ENCODE measurements at regions not wholly inside any gene's neighbourhood (a gene's known extent, or its start where the extent isn't known, plus 50 kb on each side); places are given as distances from the start of the nearest gene placed in this dataset.
A peak's percentile ranks its signal among the peaks of the same experiment; 100 is the strongest.

DNA sequence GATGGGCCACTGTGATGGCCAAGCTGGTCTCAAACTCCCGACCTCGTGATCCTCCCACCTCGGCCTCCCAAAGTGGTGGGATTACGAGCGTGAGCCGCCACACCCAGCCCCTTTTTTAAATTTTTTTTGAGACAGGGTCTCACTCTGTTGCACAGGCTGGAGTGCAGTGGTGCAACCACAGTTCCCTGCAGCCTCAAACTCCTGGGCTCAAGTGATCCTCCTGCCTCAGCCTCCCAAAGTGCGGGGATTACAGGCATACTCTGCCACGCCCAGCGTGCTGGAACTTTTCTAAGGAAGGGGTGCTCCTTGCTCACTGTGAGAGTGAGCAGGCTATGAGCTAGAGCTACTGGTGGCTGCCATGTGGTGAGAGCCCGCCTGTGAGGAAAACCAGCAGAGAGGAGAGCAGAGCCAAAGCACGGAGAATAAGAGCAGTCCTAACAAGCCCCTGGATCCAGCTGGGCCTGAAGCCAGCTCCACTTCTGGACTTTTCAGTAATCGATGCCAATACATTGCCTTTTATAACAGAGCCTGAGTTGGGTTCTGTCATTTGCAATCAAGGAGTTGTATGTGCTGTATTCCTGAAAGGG lies 75.5 kb upstream of the UNC5A start:
- DNase-seq, result no peak

DNA sequence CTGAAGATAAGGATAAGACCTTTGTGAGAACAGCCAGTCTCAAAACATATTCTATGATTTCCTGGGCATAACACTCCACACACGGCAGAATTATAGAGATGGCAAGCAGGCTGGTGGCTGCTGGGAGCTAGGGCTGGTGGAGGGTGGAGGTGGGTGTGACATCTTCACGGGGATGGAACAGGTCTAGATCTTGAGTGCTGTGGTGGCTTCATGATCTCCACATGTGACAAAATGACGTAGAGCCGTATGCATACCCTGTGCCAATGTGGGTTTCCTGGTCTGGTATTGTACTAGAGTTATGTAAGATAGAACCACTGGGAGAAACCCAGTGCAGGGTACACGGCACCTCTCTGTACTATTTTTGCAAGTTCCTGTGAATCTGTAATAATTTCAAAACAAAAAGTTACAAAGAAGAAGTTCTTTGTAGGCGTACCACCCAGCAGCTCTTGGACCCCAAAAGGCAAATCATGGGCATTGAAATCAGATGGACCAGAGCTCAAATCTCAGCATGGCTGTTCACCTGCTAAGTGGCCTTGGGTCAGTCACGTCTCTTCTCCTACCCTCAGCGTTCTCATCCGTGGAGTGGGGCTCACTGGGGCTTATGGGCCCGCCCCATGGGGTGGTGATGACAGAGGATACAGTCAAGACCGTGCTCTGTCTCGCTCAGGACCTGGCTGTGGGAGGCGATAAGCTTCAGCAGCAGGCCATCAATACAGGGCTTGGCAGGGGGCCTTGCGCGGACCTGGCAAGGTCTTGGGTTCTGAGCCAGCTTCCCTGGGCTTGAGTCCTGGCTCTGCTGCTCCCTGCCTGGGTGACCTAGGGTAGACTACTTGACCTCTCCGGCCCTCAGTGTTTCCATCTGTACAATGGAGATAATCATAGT lies 74.7 kb upstream of the UNC5A start:
- DNase-seq, result no peak

DNA sequence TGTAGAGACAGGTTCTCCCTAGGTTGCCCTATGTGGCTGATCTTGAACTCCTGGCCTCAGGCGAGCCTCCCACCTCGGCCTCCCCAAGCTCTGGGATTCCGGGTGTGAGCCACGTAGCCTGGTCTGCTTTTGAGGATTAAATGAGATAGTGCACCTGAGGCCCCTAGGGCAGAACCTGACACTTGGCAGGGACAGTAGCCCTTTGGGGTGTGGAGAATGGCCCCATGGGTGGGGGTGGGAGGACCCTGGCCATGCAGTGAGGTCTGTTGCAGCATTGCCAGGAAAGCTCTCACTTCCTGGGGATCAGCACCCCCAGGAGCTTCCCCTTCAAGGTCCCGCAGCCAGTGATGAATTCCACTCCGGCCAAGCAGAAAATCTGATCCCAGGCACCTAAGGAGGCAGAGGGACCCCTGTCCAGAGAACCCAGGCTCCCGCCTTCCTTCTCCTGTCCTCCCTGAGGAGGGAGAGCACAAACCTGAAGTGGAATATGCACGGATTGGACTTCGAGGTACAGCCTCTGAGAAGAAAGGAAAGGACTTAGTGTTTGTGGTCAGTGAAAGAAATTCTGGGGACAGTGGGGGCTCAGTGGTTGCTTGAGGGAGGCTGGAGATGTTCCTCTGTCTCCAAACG lies 73.9 kb upstream of the UNC5A start:
- no peak for DNase-seq

DNA sequence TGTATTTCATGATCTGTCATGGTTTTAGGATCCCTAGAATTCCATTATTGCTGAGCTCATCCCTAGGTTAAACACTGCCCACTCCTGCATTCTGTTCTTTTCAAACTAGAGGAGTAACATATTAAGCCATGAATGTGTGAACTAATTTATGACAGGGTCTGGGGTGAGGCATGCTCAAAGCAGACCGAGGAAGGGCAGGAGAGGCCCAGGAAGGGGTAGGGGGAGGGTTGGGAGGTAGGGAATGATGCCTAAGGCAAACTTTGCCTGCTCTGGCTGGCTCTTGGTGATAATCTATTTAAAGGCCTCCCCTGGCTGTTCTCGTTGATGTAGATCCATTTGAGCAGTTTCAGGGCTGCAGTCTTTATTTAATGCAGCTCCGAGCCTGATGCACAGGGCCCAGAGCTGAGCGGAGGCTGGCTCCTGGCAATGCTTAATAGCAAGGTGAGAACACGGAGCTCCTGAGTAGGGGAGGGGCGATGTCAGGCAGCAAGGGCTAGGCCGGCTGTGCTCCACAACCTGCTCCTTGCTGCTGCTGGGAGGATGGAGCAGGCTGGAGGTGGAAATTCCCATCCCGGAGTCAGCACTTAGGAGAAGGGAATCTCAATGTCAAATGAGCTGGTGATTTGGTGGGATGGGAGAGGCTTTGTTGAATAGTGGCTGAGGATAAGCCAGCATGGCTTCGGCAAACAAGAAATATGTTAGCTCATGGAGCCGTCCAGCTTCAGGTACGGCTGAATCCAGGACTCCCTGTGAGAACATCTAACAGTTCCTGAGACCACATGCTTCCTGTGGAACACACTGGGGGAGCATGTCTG lies 73.2 kb upstream of the UNC5A start:
- DNase-seq, result no peak

DNA sequence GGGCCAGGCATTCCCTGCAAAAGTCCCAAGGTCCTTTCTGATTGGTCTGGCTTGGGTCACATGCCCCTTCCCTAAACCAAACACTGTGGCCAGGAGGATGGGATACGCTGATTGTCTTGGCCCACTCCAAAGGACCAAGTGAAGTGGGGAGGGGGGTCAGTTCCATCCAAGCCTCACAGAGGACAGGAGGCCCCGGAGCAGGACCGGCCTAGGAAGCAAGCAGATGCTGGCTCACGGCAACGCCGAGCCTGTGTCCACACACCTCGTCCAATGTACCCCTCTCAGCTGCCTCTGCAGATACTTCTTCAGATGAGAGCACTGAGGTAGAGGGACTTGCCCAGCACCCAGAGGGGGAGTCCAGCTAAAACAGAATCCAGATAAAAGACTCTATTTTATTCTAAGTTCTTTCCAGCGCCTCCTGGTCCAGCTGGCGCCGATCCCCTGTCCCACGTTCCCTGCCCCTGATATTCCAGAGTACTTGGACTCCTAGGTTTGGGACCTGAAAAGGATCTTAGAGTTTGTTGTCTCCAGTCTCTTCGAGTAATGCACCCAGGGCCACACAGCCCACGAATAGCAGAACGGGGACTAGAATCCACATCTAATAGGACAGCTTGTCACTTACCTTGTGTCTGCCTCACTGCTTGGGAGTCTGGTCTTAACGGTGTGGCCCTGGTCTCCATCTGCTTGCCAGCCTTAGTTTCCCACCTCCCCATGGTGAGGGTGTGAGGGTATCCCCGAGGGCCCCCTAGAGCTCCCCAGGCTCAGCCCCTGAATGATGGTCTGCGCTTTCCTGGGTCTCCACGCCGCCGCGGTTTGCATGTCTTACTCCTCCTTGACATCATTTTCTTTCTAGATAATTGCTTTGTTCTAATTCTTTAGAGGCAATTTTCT lies 72.4 kb upstream of the UNC5A start:
- no peak for DNase-seq

DNA sequence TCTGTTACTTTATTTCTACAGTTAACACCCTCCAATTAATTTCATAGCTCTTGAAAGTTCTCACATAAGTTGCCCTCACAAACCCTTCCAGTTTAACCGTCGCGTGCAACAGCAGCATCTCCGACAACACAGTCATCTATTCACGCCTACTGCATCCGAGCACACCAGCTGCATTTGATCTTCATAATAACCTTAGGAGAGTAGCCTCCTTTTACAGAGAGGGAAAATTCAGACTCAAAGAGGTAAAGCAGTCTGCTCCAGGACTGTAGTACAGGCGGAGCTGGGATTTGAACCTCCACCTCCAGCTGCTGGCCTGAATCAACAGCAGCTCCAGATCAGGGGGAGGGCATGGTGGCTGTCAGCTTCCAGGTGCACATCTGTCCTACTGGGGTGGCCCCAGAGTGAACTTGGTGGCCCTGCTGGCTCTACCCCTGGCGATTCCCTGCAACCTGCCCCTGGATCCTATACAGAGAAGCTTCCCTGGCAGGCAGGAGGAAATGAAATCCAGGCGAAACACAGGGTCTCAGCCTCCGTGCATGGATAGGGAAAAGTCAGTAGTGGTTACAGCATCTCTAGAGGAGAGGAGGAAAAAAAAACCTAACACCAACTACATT lies 71.6 kb upstream of the UNC5A start:
- DNase-seq, result no peak

DNA sequence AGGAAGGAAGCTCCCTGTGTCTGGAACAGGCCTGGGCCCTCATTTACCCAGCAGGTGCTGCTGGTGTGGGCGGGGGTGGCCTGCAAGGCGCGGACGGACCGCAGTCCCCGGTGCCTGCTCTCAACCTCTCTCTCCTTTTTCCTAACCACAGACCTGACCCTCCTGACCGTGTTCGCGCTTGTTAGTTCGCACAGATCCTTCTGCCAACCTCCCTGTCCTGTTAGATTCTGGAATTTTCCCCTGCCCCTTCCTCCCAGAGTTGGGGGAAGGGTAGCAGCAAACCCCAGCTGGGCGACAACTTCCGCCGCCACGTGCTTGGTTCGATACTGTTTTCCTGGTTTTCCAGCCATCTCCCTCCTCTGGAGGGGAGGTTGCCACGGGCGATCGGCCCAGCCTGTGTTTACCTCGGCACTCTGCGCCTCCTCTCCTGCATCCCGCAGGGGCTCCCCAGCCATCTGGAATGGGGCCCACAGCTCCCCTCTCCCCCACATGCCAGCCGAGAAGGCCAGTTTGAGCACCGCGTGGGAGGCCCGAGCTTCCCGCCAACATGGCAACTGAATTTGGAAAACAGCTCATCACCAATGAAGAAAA lies 70.8 kb upstream of the UNC5A start:
- DNase-seq, result peak; percentile 91

DNA sequence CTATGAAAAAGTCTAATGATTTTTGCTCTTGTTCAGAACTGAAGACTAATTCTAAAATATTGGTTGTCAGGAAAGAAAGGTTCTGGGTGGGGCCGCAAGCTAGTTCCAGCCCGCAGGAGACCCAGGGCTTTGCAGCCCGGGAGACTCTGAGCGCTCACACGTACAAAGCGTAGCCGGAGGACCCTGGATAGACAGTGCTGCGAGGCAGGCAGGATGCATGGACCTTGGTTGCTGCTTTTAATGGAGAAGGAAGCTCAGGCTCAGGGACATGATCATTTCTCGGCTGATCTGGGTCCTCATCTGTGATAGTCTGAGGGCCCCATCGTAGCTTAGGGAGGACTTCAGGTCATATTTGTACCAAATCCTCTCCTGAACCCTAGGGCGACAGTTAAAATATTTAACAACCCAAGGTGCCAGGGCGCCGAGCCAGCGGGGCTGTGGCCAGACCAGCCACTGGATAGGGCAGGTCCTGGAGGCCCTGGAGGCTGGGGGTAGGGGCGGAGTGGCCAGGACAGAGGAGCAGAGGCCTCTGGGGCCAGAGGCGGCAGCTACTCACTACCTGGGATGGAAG lies 70.1 kb upstream of the UNC5A start:
- DNase-seq, result peak; percentile 75

DNA sequence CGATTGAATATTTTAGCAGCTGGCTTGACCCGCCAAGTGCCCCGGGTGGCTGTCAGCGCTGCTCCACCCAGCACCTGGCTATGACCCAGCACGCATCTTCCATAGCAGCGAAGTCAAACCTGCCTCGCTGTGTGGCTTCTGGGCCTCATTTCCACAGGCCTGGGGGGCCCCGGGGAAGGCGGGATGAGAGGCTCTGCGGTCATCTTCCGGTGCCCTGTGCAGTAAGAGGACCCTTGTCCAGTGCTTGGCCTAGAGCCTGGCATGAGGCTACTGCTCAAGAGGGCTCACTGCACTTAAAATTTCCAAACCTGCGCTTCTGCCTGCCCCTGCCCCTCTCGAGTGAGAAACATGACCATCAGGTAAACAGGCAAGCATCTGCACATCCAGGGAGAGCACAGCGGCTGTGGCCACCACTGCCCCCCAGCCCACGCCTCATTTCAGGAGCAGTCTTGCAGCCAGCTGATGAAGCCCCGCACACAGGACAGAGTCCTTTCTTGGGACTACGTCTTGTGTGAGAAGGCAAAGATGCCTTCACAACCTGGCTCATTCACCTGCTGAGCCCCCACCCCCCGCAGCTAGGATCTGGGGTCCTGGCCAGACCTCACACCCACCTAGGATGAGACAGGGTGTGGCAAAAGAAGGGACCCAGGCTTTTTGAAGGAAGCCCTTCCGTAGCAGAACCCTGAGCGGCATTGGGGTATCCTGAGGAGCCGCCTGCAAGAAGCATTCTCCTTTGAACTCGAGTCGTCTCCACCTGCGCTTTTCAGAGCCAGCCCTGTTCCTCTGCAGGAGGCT lies 69.5 kb upstream of the UNC5A start:
- peak; percentile 75 for DNase-seq

DNA sequence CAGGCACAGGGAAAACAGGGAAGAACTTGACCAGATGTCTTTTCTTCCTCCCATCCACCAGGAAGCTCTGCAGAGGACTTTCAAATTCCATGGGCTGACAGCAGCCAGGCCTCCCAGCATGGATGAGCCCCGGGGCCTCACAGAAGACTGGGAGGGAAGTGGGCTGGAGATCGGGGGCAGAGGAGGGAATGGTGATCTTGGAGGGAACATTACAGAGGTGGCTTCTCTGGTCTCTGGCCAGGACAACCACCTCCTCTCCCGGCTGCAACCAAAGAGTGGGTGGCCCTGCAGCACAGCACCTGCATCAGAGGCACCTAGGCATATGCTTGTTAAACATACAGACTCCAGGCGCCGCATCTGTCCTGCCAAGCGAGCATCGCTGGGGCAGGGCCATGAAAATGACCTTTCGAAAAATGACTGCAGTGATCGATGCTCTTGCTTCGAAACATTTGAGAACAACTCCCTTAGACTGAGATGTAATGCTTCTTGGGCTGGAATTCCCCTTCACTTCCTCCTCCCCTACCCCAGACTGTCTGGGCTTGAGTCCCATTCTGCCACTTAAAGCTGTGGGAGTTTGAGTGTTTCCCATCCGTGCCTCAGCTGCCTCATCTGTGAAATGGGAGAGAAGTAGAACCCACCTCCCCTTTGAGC lies 68.7 kb upstream of the UNC5A start:
- no peak for DNase-seq

DNA sequence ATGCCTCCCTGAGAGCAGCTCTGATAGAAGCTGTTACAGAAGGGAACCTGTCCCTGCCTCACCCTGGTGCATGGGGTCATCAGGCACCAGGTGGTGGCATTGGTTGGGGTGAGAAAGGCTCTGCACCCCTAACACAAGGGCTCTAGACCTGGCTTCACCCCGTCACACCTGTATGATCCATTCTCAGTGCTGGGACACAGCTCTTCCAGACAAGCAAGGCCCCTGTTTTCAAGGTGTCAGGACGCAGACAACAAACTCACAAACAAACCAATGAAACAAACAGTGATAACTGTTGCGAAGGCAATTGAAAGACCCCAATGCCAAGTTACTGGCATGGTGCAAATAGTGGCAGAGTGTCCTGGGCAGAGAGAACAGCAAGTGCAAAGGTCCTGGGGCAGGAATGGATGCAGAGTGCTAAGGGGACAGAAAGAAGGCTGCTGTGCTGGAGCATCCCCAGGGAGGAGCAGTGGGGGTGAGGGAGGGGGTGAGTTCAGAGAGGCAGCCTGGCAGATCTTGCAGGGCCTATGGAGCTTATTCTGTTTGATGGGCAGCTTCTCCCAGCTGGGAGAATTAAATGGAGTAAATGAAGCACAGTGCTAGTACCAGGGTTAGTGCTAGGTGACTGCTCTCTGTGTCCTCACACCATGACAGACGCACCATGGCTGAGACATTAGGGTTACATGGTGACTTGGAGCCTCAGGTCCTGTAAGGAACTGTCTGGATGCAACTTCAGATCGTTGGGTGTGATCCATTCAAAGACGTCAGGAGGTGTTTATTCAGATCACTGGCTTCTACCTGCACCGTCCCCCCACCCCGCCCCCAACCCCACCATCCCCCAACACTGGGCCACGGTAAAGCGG lies 67.9 kb upstream of the UNC5A start:
- no peak for DNase-seq

DNA sequence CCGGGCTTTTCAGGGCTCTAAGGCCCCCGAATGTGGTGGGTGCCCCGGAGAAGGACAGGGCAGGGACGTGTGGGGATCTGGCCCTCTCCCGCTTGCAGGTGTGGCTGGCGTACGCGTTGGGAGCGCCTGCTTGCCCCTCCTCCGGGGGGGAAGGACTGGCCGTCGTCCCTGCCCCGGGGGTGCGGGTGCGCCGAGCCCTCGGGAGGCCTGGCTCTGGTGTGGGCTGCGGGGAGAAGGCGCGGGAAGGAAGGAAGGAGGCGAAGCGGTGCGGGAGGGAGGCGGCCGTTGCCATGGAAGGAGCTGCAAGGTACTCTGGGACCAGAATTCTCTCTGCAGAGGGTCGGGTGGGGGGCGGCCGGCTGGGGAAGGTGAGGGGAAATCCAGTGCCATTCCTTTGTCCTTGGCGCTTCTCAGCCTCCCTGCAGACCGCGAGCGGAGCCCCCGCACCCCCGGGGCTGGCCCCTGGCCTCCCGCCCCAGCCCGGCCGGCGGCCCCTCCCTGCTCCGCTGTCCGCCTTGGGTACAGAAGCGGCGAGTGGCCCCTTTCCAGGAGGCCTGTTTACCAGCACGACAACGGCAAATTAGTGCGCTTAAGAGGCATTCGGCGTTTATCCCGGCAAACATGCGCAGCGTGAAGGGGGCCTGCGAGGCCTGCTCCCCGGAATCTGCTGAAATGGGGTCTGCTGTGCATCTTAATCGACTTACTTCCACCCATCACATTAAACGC lies 67.1 kb upstream of the UNC5A start:
- DNase-seq, result peak; percentile 75

DNA sequence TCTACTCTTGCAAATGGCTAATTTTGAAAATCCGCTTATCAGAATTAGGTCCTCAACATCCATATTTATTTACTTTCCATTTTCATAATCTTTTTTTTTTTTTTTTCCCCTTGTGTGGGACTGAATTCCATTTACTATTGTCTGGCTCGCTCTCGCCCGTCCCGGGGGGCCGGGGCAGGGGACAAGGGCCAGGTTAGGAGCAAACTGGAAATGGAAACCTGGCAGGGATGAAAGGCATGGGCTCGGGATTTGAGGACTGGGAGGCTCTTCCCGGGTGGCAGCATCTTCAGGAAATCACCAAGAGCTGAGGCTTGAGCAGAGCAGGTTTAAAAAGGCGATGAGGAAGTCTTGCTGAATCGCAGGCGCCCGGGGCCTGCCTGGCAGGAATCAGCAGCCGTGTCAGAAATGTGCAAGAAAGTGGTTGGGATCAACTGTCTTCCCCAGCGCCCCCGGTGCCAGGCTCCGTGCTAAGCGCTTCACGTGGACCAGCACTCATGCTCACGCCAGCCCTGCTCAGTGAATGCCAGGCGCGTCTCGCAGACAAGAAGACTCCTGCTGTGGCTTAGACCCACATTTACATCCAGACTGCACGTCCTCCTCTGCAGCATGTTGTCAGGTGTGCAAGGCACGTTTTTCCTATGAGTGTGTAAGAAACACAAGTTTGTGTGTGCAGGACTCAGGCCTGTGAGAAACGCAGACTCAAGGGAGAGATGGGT lies 66.3 kb upstream of the UNC5A start:
- DNase-seq, result peak; percentile 61

DNA sequence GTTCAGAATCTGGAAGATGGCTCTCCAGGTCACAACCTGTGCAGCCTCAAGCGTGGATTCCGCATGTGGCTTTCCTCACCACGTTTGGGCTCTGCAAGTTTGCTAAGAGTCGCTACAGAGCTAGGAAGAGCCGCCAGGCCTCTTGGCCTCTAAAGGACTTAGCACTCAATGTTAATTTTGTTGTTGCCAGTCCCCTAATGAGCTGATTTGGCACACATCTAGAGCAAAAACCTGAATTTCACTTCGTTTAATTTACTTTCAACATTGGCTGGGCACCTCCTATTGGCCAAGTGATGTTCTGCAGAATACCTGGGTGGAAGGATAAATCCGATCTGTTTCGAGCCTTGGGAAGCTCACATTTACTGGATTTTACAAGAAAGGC lies 65.8 kb upstream of the UNC5A start:
- DNase-seq, result peak; percentile 37

DNA sequence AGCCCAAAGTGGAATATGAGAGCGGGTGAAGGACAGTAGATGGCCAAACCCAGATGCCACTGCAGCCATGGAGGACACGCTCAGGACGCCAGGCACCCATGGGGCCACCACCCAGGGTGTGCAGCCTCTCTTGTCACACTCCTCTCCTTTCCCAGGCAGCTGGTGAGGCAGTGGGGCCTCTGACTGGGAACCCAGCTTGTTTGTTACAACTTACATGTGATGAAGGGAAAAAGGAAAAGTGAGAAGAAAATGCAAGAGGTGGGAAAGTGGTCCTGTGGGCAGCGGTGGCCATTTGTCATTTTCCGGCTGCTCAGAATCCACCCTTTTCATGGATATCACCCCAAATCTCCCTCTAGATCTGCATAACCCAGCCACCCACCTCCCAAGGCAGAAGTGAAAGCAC lies 62.7 kb upstream of the UNC5A start:
- no peak for DNase-seq

DNA sequence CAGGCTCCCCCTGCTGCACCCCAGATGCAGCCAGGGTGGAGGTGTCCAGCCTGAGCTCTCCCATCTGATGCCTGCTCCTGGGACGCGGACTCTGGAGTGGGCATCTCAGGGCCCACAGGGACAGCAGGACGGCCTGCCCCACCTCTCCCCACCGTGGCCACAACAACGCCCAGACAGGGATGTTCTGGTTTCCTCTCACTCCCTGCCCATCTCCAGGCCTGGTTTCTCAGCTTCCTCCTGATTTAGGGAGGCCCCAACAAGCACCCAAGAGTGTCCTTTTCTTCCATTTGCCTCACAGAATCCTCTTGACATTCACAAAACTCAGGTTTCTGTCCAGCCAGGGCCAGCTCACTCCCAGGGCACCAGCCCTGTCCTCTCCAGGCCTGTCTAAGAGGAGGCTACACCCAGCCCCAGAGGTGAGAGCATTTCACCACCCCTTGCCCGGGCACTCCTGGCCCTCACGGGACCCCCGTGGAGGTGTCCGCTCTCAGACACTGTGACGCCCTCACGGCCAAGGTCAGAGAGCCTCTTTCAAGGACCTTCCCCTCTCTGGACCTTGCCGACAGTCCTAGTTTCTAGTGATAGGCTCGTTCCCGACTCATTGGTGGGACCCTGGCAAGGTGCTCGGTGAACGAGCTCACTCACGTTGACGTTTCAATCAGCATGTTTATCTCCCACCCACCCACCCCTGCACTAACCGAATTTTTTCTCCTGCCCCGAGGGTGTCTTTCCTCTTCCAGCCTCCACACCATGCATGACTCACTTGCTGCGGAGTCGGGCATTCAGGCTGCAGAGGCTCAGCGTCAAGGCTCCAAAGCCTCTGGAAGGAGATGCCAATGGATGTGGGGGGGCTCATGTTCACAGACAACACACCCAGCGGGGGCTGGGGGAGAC lies 62.0 kb upstream of the UNC5A start:
- DNase-seq, result no peak
